ENCODE measurements at regions not wholly inside any gene's neighbourhood (a gene's known extent, or its start where the extent isn't known, plus 50 kb on each side); places are given as distances from the start of the nearest gene placed in this dataset.

DNA sequence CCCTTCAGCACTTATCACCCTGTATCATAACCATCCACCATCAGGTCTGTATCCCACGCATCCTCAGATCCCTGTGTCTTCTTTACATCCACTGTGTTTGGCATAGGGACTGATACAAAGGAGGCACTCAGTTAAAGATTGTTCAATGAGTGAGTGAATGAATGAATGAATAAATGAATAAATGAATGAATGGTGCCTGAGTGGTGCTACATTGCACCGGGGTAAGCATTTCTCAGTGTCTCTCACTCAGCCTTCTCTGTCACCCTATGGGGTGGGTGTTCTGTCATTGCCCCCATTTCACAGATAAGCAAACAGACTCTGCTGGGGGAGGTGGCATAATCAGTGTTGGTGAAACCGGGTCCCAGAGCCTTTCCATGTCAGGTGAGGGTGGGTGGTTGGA is 56.6 kb upstream of the ID3 start:
- DNase-seq (ENCODE audit: low spot score), result no peak
- FAIRE-seq, result no peak

DNA sequence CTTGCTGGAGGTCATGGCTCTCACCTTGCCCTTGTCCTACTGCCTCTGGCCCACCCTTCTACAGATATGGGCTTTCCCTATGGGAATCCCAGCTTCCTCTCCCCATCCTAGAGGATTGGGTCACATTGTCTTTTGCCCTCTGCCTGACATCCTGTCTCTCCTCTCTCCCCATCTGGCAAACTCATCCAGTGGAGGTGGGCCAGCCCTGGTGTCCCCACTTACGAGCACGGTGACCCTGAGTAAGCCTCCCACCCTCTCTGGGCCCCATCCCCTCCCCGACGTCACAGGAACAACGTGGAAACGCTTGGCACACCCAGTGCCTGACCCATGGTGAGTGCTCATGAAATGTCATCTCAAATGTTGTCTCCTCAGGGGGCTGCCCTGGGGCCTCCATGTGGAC is 56.1 kb upstream of the ID3 start:
- FAIRE-seq, result no peak

DNA sequence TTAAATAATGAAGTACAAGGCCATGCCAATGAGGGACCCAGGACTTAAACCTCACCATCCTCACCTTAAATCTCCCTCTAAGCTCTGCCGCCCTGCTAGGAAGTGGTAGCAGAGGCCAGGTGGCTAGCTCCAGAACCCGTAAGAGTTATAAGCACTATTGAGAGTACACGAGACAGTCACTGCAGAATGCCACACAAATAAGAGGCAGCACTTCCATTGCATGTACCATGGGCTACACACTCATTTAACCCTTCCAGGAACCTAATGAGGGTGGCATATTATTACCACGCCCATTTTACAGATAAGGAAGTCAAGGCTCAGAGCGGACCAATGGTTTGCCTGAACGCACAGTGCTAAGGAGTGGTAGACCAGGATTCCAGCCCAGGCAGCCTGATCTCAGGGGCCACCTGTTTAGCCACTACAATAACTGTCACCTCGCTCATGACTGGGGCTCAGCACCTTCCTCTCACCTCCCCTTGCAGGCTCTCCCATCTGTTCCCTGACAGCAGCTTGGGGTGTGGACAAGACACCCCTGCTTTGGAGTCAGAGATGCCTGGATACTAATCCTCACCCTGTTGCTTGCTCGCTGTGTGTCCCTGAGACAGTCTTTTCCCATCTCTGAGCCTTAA is 54.8 kb upstream of the ID3 start:
- no peak for DNase-seq (ENCODE audit: low spot score)
- no peak for FAIRE-seq

More for the DNA sequence above, 56.1 kb upstream of the ID3 start:
- no peak for DNase-seq (ENCODE audit: low spot score)

DNA sequence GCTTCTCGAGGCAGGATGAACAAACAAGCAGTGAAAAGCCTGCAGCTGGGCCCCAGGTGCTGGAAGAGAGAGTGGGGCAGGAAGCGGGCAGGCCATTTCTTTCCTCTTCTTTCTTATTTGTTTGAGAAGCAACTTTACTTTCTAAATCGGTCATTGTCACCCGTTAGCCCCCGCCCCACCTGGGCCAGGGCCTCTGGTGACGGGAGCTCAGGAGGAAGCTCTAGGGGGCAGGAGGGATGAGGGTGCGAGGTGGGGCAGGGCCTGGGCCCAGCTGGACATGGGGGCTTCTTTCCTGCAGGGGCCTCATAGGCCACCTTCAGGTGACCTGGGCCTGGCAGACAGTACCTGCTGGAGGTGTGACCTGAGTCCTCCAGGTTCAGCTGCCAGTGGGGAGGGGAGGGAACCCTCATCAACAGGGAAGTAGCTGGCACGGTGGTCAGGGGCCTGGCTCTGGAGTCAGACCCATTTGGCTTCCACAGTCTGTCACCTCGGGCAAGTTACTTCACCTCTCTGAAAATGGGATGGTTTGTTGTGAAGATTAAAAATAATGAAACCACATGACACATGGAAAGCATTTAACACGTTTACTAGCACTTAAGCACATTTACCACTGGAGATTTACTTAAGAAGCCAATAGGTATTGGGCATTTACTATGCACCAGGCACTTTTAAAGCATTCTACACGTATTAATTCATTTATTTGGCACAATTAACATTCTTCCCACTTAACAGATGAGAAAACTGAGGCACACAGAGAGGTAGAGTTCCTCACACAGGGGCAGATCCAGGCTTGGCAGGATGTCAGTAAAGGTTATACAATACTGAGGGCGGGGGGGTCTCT is 54.1 kb upstream of the ID3 start:
- no peak for FAIRE-seq
- DNase-seq (ENCODE audit: low spot score), result no peak

DNA sequence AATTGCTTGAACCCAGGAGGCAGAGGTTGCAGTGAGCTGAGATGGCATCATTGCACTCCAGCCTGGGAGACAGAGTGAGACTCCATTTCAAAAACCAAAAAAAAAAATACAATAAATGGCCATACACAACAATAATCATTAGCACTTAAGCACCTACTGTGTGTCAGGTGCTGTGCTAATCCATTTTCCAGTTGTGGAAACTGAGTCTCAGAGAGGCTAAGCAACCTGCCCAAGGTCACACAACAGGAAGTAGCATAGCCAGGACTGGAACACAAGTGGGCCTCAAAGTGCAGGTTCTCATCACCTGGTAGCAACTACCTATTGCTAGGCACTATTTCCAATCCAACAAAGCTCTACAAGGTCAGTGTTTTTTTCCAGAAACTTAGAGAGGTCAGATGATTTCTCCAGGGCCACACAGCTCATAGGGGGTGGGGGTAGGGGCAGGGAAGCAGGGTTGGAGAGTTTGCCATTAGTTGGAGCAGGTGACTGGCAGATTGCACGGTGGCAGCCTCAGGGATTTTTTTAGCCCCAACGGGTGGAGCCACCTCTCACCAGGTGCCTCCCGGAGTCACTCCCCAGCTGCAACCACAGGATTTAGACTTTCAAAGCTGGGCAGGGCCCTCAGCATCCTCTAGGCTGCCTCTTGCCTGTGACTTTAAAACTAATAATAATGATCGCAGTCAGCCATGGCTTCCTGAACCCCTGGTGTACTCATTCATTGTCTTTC is 52.5 kb upstream of the ID3 start:
- no peak for DNase-seq (ENCODE audit: low spot score)
- no peak for FAIRE-seq

DNA sequence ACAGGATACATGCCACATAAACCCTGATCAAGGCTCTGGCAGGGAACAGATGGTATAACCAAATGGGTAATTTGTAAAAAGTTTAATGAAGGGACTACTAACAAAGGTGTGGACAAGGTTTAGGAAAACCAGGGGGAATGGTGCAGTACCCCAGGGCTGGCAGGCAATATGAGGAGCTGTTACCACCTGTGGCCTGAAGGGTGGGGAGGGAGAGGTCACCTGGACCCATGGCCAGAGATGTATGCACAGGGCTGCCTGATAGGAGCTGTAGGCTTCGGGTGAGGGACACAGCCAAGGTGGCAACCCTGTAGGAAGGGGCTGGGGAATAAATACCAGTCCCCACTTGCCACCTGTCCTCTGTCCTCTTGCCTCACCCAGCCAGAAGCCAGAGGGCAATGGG is 51.4 kb upstream of the ID3 start:
- FAIRE-seq (no peak), DNase-seq (ENCODE audit: low spot score) (no peak)

DNA sequence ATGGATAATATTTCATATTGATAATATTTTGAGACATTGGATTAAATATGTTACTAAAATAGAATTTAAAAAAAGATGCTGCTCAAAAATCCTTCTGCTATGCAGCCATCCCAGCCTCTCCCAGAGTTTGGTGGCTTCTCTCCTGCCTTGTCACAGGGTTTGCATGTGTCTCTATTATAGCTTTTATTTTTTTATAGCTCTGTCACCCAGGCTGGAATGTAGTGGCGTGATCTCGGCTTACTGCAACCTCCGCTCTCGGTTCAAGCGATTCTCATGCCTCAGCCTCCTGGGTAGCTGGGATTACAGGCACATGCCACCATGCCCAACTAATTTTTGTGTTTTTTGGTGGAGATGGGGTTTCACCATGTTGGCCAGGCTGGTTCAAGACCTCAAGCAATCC is 50.7 kb upstream of the ID3 start:
- FAIRE-seq, result no peak
- DNase-seq (ENCODE audit: low spot score), result no peak

Data from RCC 7860 (cell line).